M059J (cell line): ENCODE measurements at regions not wholly inside any gene's neighbourhood (a gene's known extent, or its start where the extent isn't known, plus 50 kb on each side); places are given as distances from the start of the nearest gene placed in this dataset.
"Not testable (repeated sequence)": the region's sequence is repeated elsewhere in the genome, so short reads cannot be mapped to it uniquely, and the experiment has no call there.

Source experiments
- DNase-seq: peaks from one replicate; pipeline ENCODE4 v3.0.0-alpha.2; 2012; ENCODE audit warnings: low read depth

GRCh38 chr14:28243600-28243999 lies 523.0 kb upstream of the FOXG1 start:
- DNase-seq = peak; percentile 0

DNA sequence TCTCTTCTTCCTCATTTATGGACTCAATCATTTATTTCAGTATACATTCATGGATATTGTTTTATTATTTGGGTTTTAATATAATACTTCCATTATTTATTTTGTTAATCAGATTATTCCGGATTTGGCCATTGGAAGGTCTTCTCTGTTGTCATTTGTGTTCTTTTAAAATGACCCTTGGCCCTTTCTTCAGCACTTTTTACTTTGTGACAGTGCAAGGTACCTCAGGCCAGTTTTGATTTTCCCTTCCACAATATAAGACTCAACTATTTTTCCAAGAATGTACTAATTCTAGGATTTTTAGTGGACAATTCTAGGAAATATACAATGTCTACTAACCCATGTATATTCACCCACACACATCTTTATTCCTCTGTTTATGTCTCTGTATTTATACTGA lies 521.4 kb upstream of the FOXG1 start:
- no peak for DNase-seq

- DNase-seq = no peak
Observed at GRCh38 chr14:28247491-28247890, 519.1 kb upstream of the FOXG1 start.

DNA sequence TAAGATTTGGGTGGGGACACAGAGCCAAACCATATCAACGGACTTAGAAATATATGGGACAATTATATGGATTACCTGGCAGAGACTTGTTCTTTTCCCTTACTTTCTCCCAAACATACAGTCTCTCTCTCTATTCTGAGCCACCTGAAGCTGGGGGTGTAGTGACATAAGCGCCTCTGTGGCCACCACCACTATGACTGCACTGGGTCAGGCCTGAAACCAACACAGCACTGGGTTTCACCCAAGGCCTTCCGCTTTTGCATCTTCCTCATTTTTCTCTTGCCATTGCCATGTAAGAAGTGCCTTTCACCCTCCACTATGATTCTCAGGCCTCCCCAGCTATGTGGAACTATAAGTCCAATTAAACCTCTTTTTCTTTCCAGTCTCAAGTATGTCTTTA lies 514.5 kb upstream of the FOXG1 start:
- not testable (repeated sequence) for DNase-seq

DNA sequence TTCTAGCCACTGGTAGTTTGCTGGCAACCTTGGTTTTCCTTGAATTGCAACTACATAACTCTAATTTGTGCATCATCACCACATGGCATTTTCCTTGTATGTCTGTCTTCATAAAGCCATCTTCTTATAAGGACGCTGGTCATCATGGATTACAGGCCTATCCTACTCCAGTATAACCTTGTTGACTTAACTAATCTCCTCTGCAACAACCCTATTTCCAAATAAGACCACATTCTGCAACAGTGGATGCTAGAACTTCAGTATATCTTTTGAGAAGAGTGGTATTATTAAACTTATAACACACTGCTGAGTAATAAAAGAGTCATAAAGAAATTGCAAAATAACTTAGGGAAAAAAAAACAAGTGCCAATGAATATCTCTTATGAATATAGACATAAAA lies 511.8 kb upstream of the FOXG1 start:
- DNase-seq = no peak

- DNase-seq = no peak
Observed at GRCh38 chr14:28264306-28264705, 502.3 kb upstream of the FOXG1 start.

- no peak for DNase-seq
Observed at GRCh38 chr14:28272270-28272669, 494.3 kb upstream of the FOXG1 start.

GRCh38 chr14:28280530-28280929 lies 486.1 kb upstream of the FOXG1 start:
- DNase-seq = no peak

DNA sequence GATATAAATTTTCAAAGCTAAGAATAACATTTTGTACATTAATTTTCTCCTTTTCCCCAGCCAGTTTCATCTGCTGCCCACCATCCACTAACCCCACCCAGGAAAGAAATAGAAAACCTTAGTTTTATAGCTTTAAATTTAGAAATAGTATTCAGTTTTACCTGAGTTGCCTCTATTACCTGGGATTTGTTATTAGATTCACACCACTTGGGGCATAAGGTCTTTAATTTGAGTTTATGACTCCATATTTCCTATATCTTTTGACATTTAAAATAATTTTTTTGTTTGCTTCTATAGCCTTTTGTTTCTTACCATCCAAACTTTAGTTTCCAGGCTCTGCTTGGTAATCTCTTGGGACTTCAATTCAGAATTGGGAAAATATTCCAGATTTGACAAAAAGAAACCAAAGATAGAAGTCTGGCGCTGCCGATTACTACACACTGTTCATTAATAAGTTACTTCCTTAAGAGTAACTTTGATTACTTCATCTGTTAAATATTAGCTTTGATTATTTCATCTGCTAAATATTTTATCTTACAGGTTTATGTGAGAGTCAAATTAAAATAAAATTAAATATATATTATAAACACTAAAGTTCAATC lies 485.5 kb upstream of the FOXG1 start:
- no peak for DNase-seq

- no peak for DNase-seq
Observed at GRCh38 chr14:28284546-28285300, 481.9 kb upstream of the FOXG1 start.

- peak; percentile 20 for DNase-seq
Observed at GRCh38 chr14:28294834-28295440, 471.6 kb upstream of the FOXG1 start.

GRCh38 chr14:28297559-28297958 lies 469.0 kb upstream of the FOXG1 start:
- DNase-seq = peak; percentile 15

GRCh38 chr14:28298156-28298555 lies 468.4 kb upstream of the FOXG1 start:
- peak; percentile 18 for DNase-seq

- DNase-seq = no peak
Observed at GRCh38 chr14:28299227-28299626, 467.4 kb upstream of the FOXG1 start.

GRCh38 chr14:28300356-28300755 lies 466.2 kb upstream of the FOXG1 start:
- no peak for DNase-seq

GRCh38 chr14:28301179-28301578 lies 465.4 kb upstream of the FOXG1 start:
- no peak for DNase-seq

DNA sequence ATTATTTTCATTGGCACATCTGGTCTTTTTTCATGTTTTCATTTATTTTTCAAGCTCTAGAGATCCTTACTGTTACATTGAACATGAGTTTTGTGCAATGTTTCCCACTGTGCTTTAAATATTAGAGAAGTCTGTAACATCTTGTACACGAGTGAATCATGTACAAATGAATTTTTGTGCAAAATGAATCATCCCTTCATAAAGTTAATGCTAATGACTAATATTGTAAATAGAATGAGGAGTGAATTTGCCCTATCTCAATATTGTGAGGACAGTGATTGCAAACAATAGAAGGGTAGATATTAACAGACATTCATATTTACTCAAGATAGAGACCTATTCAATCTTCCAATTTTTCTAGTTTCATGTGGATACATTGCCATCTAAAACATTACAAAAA lies 463.3 kb upstream of the FOXG1 start:
- DNase-seq = no peak

- DNase-seq = no peak
Observed at GRCh38 chr14:28305938-28306337, 460.6 kb upstream of the FOXG1 start.

- DNase-seq = no peak
Observed at GRCh38 chr14:28307506-28307905, 459.1 kb upstream of the FOXG1 start.

- peak; percentile 51 for DNase-seq
Observed at GRCh38 chr14:28308734-28309133, 457.9 kb upstream of the FOXG1 start.

GRCh38 chr14:28317890-28318675 lies 448.5 kb upstream of the FOXG1 start:
- DNase-seq = not testable (repeated sequence)

DNA sequence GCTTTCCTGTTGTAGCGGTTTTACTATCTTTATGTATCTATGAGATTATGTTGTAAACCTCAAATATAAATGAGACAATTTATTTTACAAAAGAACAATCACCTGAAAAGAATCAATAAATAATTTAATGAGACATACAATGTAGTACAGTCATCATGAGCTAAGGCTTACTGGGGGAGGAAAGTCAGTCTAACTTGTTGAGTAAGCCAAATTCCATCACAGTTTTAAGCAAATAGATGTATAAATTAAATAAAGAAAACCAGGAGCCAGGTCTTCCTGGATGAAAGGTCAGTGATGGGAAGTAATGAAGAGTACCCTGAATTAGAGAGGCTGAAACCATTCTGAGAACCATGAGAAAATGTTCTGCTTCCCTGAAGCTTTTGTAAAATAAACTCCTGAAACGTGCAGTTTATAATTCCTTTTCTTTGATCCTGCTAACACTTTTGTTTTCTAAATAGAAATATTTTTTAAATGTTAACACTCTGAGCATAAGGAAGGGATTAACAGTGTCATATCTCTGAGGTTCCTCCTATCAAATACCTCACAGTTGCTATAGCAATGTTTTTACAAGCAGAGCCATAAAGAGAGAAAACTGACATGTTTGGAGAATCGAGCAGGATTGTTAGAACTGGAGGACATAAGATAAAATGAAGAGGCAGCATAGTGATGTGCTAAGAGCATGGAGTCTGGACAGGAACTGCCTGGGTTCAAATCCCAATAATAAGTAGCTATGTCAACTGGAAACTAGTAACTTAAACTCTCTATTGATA lies 444.9 kb upstream of the FOXG1 start:
- no peak for DNase-seq
